Right lobe of liver (tissue), 6 donors: ENCODE measurements at regions not wholly inside any gene's neighbourhood (a gene's known extent, or its start where the extent isn't known, plus 50 kb on each side); places are given as distances from the start of the nearest gene placed in this dataset.

ENCODE experiments used
- ATAC-seq, 4 donors: fragments of 200-7000 bp; cut with Tn5 transposase; one replicate each; pipeline ENCODE4 v1.9.1; 2020; ENCODE audit warnings: mild to moderate bottlenecking in 4 of 4, moderate library complexity in 4 of 4
- DNase-seq, 3 donors: peaks; one replicate each; pipeline ENCODE4 v3.0.0-alpha.2; 2020
- H3K27ac ChIP-seq, 3 donors: fragments of 200-600 bp; one replicate each; pipeline ENCODE4 v1.8.0; 2022
- H3K27me3 ChIP-seq, 2 donors: fragments of 200-600 bp; one replicate each; pipeline ENCODE4 v1.8.0; 2022
- H3K36me3 ChIP-seq, 4 donors: fragments of 200-600 bp; sonication (generic) in 1 of 4; one replicate each; pipeline versions ENCODE4 v1.5.1 to v1.8.0; 2017 to 2022; ENCODE audit warnings: control low read depth in 1 of 4
- H3K4me1 ChIP-seq, 4 donors: fragments of 200-600 bp; sonication (generic) in 1 of 4; one replicate each; pipeline versions ENCODE4 v1.5.1 to v1.8.0; 2017 to 2022; ENCODE audit warnings: control low read depth in 1 of 4
- H3K4me3 ChIP-seq, 3 donors: fragments of 200-600 bp; one replicate each; pipeline ENCODE4 v1.8.0; 2022
- H3K9me3 ChIP-seq, 4 donors: fragments of 200-600 bp; sonication (generic) in 1 of 4; one replicate each; pipeline versions ENCODE4 v1.5.1 to v1.8.0; 2017 to 2022; ENCODE audit warnings: control low read depth in 1 of 4
- POLR2A ChIP-seq: fragments of 450-650 bp; IDR thresholded peaks from one replicate; pipeline ENCODE4 v1.6.1; 2017; ENCODE audit warnings: antibody characterized with exemption, mild to moderate bottlenecking
- WGBS: methylation state at CpG from one replicate; pipeline ENCODE4 v1.1.6; 2018; ENCODE audit warnings: low coverage, low lambda C conversion rate; ENCODE audit not compliant: insufficient coverage; ENCODE audit errors: missing lambda C conversion rate; 5-methylcytosine and 5-hydroxymethylcytosine counted together
- intact Hi-C, 2 donors: fragments of 100-400 bp; cut with DNase I; formaldehyde crosslinking; loops; one replicate each; pipeline versions ENCODE4 v1.11.2 to v1.14.1; 2022
- TF ChIP-seq, protein P1 (sequence below), 4 donors: fragments of 200-600 bp in 3 of 4; fragments of 450-650 bp in 1 of 4; IDR thresholded peaks; one replicate each; pipeline versions ENCODE4 v1.5.1 to v1.8.0; 2016 to 2022; ENCODE audit warnings: antibody characterized with exemption in 4 of 4, mild to moderate bottlenecking in 2 of 4
- donor health status: DM: no; HTN: yes; CAD: no.
- donor health status: DM: no; HTN: no; CAD: no.
- donor health status: DM: no; HTN: no; CAD: no.
- donor health status: DM: no; HTN: yes; CAD: no.
- donor health status: DM: no; HTN: yes; CAD: no.

DNA sequence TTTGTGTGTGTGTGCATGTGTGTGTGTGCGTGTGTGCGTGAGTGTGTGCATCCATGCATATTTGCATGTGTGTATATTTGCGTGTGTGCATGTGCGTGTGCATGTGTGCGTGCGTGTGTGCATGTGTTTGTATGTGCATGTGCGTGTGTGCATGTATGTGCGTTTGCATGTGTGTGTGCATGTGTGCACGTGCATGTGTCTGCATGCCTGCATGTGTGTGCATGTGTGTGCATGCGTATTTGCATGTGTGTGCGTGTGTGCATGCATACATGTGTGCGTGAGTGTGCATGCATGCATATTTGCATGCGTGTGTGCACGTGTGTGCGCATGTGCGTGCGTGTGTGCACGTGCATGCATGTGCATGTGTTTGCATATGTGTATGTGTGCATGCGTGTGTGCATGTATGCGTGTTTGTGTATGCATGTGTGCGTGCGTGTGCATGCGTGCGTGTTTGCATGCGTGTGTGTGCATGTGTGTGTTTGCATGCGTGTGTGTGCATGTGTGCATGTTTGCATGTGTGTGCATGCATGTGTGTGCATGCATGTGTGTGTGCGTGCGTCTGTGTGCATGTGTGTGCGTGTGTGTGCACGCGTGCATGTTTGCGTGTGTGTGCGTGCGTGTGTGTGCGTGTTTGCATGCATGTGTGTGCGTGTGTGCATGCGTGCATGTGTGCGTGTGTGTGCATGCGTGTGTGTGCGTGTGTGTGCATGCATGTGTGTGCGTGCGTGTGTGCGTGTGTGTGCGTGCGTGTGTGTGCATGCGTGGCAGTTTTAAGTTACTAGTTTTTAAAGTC lies 57.7 kb upstream of the SMOC2 start:
- DNase-seq, result no peak
- Histone ChIP-seq H3K4me1 (peaks cover 0 to under 1% (median 0%) of the 10 kb centered on the region in 4 donors), H3K4me3 (no peak overlapping the region), H3K27me3 (no peaks in the 10 kb centered on the region), H3K9me3 (no peaks in the 10 kb centered on the region), H3K36me3 (no peaks in the 10 kb centered on the region), H3K27ac (no peak overlapping the region)
- 77% methylated on average over 32 of the region's 46 CpGs for WGBS
- ATAC-seq, result no peak
- intact Hi-C loops, result no loop called here
- TF ChIP-seq, protein P1, sequence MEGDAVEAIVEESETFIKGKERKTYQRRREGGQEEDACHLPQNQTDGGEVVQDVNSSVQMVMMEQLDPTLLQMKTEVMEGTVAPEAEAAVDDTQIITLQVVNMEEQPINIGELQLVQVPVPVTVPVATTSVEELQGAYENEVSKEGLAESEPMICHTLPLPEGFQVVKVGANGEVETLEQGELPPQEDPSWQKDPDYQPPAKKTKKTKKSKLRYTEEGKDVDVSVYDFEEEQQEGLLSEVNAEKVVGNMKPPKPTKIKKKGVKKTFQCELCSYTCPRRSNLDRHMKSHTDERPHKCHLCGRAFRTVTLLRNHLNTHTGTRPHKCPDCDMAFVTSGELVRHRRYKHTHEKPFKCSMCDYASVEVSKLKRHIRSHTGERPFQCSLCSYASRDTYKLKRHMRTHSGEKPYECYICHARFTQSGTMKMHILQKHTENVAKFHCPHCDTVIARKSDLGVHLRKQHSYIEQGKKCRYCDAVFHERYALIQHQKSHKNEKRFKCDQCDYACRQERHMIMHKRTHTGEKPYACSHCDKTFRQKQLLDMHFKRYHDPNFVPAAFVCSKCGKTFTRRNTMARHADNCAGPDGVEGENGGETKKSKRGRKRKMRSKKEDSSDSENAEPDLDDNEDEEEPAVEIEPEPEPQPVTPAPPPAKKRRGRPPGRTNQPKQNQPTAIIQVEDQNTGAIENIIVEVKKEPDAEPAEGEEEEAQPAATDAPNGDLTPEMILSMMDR (IDR thresholded peaks at IDR 0.05), result no peak
- TF ChIP-seq POLR2A, result no peak

DNA sequence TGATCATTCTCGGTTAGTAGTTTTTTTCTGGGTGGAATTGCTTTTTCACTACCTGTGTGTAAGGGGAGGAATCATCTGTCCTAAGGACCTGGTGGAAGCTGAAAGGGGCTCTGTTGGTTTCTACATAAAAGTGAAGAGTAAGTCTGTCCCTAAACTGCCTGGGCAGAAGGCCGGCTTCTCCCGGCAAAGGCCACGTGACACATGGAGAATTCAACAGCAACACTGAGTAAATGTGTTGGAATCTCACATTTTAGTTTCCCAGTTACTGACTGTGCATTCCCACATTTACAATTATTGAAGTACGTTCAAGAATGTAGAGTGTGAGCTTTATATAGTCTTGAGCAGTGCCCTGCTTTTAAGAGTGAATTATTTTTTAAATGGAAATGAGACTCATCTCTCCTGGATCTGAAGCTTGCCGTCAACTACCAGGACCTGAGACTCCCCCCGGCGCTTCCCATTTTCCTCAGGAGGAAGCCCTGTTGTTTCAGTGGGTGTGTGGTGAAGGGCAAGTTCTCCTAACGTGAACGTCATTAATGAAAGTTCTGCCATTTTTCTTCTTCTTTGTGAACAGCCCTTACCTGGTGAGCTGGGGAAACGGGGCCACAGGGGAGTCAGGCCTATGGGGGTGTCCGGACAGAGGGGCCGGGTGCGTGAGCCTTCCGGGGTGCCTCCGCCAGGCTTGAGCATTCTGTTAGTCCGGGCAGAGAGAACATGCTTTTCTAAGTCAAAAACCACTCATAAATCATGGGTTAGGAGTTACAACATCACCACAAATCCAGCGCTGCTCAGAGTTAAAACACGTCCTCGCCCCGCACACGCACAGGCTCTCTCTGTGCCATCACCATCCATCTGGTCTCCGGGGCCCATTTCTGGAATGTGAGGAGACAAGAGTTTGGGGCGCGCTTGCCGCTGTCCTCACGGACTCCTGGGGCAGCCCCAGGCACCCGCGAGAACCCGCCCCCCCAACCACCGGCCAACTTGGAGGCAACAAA lies 56.6 kb upstream of the SMOC2 start:
- TF ChIP-seq, protein P1 (IDR thresholded peaks at IDR 0.05), result no peak
- TF ChIP-seq POLR2A, result no peak
- no peaks in the 10 kb centered on the region for H3K36me3 ChIP-seq
- no peak overlapping the region for H3K27ac ChIP-seq
- no peak for DNase-seq
- peaks cover 0 to 5% (median 0%) of the 10 kb centered on the region in 4 donors for H3K4me1 ChIP-seq
- intact Hi-C loops, result no loop called here
- 80% methylated on average over 24 of the region's 31 CpGs for WGBS
- H3K9me3 ChIP-seq, result no peaks in the 10 kb centered on the region
- no peak for ATAC-seq
- H3K27me3 ChIP-seq, result no peaks in the 10 kb centered on the region
- no peak overlapping the region for H3K4me3 ChIP-seq

DNA sequence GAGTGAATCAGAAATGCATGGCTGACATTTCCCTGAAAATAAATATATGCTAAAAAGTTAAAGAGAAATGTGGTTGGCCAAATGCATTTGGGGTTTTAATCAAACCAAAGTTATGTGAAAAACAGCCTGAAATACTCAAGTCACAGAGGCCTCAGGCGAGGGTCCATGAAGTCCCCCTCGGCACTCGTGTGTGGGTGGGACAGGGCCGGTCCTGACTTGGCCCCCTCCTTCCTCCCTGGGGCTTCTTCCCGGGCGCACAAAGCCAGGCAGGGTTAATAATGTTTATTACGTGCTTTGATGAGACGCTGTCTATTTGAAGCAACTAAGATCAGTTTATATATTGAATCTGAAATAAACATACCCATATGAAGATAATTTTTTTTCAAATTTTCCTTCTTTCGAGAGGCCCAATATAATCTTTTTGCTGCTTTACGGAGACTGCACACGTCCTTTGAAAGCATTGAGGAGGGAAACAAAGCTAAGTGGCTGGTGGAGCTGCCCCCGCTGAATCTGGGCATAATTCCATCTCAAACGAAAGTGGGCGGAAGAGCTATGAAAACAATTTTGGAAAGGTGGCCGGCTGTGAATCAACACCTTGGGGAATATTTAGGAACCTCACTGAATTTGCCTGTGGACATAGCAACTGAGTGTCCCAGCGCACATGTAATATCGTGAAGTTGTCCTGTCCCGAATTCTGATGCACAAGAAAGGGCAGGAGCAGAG lies 55.8 kb upstream of the SMOC2 start:
- DNase-seq, result no peak

More for the DNA sequence above, 55.8 kb upstream of the SMOC2 start:
- no peaks in the 10 kb centered on the region for H3K27me3 ChIP-seq
- ATAC-seq, result no peak
- H3K36me3 ChIP-seq, result no peaks in the 10 kb centered on the region
- H3K4me3 ChIP-seq, result no peak overlapping the region
- peaks cover 0 to 5% (median 0%) of the 10 kb centered on the region in 4 donors for H3K4me1 ChIP-seq
- intact Hi-C loops, result no loop called here
- TF ChIP-seq, protein P1 (IDR thresholded peaks at IDR 0.05), result no peak
- TF ChIP-seq POLR2A, result no peak
- 77% methylated on average over 15 of the region's 18 CpGs for WGBS
- H3K27ac ChIP-seq, result no peak overlapping the region
- H3K9me3 ChIP-seq, result no peaks in the 10 kb centered on the region
